SU-DHL-6 (cell line): ENCODE measurements at regions not wholly inside any gene's neighbourhood (a gene's known extent, or its start where the extent isn't known, plus 50 kb on each side); places are given as distances from the start of the nearest gene placed in this dataset.

Source experiments
- H2AFZ ChIP-seq: fragments of 200-600 bp; sonication (generic); 2 replicates; pipeline ENCODE4 v1.6.1; 2014; ENCODE audit warnings: low read depth, mild to moderate bottlenecking, moderate library complexity, mixed read lengths, antibody characterized with exemption, low read length; ENCODE audit not compliant: severe bottlenecking
- H3F3A ChIP-seq: fragments of 200-600 bp; shearing (Covaris generic); 2 replicates; pipeline ENCODE4 v1.6.0; 2016; ENCODE audit warnings: antibody characterized with exemption, mild to moderate bottlenecking; ENCODE audit not compliant: insufficient read depth
- H3K27ac ChIP-seq: fragments of 200-600 bp; sonication (generic); 2 replicates; pipeline ENCODE4 v1.5.1; 2016; ENCODE audit warnings: low read depth, mild to moderate bottlenecking, low read length, moderate library complexity, mixed read lengths
- H3K27me3 ChIP-seq: fragments of 200-600 bp; sonication (generic), shearing (Covaris generic); 2 replicates; pipeline ENCODE4 v1.6.0; 2014; ENCODE audit warnings: mild to moderate bottlenecking, low read length
- H3K36me3 ChIP-seq: fragments of 200-600 bp; sonication (generic); 2 replicates; pipeline ENCODE4 v1.6.1; 2014; ENCODE audit warnings: mild to moderate bottlenecking, low read length, mixed read lengths
- H3K4me2 ChIP-seq: fragments of 300-600, 200-600 bp; shearing (Covaris generic), sonication (generic); 2 replicates; pipeline ENCODE4 v1.6.0; 2014; ENCODE audit warnings: low read length, low read depth, mild to moderate bottlenecking; ENCODE audit not compliant: poor library complexity, severe bottlenecking
- H3K4me3 ChIP-seq: fragments of 200-600 bp; sonication (generic); 2 replicates; pipeline ENCODE4 v1.5.1; 2014; ENCODE audit warnings: antibody characterized with exemption, low read length, mild to moderate bottlenecking, mixed read lengths; ENCODE audit not compliant: insufficient read depth, poor library complexity, severe bottlenecking
- H3K79me2 ChIP-seq: fragments of 200-600 bp; sonication (generic); 2 replicates; pipeline ENCODE4 v1.6.1; 2014; ENCODE audit warnings: mild to moderate bottlenecking, low read length, moderate library complexity; ENCODE audit not compliant: insufficient read depth
- H3K9ac ChIP-seq: fragments of 200-600 bp; sonication (generic); 2 replicates; pipeline ENCODE4 v1.7.0; 2014; ENCODE audit warnings: mild to moderate bottlenecking, low read length
- H3K9me2 ChIP-seq: fragments of 200-600 bp; sonication (generic); replicated peaks from 2 replicates; pipeline ENCODE4 v1.6.1; 2014; ENCODE audit warnings: low read length; ENCODE audit not compliant: insufficient read depth
- H3K9me3 ChIP-seq: fragments of 200-600 bp; sonication (generic); 2 replicates; pipeline ENCODE4 v1.6.1; 2014; ENCODE audit warnings: low read length, mixed read lengths; ENCODE audit not compliant: insufficient read depth
- H4K20me1 ChIP-seq: fragments of 200-600 bp; sonication (generic); 2 replicates; pipeline ENCODE4 v1.6.1; 2014; ENCODE audit warnings: low read depth, mild to moderate bottlenecking, antibody characterized with exemption, low read length, moderate library complexity, mixed read lengths
- CTCF ChIP-seq: fragments of 200-600 bp; sonication (generic); IDR thresholded peaks from one replicate; pipeline ENCODE4 v1.5.1; 2017; ENCODE audit warnings: antibody characterized with exemption, mild to moderate bottlenecking, low read length, moderate library complexity; ENCODE audit not compliant: insufficient read depth, poor library complexity, severe bottlenecking
- EZH2phosphoT487 ChIP-seq: fragments of 200-600 bp; sonication (generic), shearing (Covaris generic); conservative IDR thresholded peaks from 2 replicates; pipeline ENCODE4 v1.6.1; 2018; ENCODE audit warnings: mild to moderate bottlenecking, antibody characterized with exemption, low read length, moderate library complexity, mixed read lengths

DNA sequence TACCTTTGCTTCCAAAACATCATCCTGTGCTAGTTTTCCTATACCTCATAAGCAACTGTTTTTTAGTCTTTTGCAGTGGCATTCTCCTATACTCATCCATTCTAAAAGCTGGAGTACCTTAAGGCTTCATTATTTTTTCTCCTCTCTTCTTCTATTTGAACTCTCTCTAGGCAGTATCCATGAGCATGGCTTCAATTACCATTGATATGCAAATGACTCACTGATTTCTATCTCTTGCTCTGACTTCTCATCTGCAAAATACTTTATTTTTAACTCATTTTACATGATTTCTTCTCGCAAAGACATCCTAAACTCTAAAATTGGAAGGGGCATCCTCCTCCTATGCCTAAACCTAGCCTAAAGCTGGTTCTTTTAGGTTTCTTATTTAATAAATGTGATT is 365.1 kb upstream of the NUDT12 start:
- no peaks in the 10 kb centered on the region for H3F3A ChIP-seq
- no peak overlapping the region for H3K4me2 ChIP-seq
- H2AFZ ChIP-seq = no peak overlapping the region
- H3K9ac ChIP-seq = no peak overlapping the region
- no peak overlapping the region for H3K27ac ChIP-seq
- H3K27me3 ChIP-seq = no peaks in the 10 kb centered on the region
- no peak overlapping the region for H3K4me3 ChIP-seq
- no peaks in the 10 kb centered on the region for H3K36me3 ChIP-seq
- H3K79me2 ChIP-seq = no peaks in the 10 kb centered on the region
- no peaks in the 10 kb centered on the region for H3K9me2 ChIP-seq
- no peaks in the 10 kb centered on the region for H3K9me3 ChIP-seq
- no peak for TF ChIP-seq EZH2phosphoT487
- no peaks in the 10 kb centered on the region for H4K20me1 ChIP-seq

- Histone ChIP-seq H3F3A (no peaks in the 10 kb centered on the region), H3K36me3 (no peaks in the 10 kb centered on the region), H3K27me3 (no peaks in the 10 kb centered on the region), H3K9me2 (no peaks in the 10 kb centered on the region), H3K27ac (no peak overlapping the region), H3K4me3 (no peak overlapping the region), H3K79me2 (no peaks in the 10 kb centered on the region), H2AFZ (no peak overlapping the region), H3K9me3 (no peaks in the 10 kb centered on the region), H3K9ac (no peak overlapping the region), H3K4me2 (no peak overlapping the region), H4K20me1 (no peaks in the 10 kb centered on the region)
- TF ChIP-seq EZH2phosphoT487 (no peak), CTCF (no peak)
These were observed 361.1 kb upstream of the NUDT12 start for GRCh38 chr5:103923616-103924168.

- no peaks in the 10 kb centered on the region for H3K9me3 ChIP-seq
- TF ChIP-seq EZH2phosphoT487 = no peak
- TF ChIP-seq CTCF = no peak
- H3K27me3 ChIP-seq = no peaks in the 10 kb centered on the region
- H3F3A ChIP-seq = no peaks in the 10 kb centered on the region
- H3K4me2 ChIP-seq = no peak overlapping the region
- no peak overlapping the region for H3K9ac ChIP-seq
- H3K79me2 ChIP-seq = no peaks in the 10 kb centered on the region
- H2AFZ ChIP-seq = no peak overlapping the region
- H3K9me2 ChIP-seq = no peaks in the 10 kb centered on the region
- H4K20me1 ChIP-seq = no peaks in the 10 kb centered on the region
- H3K36me3 ChIP-seq = no peaks in the 10 kb centered on the region
- no peak overlapping the region for H3K4me3 ChIP-seq
- no peak overlapping the region for H3K27ac ChIP-seq
These were observed 356.9 kb upstream of the NUDT12 start for GRCh38 chr5:103919506-103919905.

DNA sequence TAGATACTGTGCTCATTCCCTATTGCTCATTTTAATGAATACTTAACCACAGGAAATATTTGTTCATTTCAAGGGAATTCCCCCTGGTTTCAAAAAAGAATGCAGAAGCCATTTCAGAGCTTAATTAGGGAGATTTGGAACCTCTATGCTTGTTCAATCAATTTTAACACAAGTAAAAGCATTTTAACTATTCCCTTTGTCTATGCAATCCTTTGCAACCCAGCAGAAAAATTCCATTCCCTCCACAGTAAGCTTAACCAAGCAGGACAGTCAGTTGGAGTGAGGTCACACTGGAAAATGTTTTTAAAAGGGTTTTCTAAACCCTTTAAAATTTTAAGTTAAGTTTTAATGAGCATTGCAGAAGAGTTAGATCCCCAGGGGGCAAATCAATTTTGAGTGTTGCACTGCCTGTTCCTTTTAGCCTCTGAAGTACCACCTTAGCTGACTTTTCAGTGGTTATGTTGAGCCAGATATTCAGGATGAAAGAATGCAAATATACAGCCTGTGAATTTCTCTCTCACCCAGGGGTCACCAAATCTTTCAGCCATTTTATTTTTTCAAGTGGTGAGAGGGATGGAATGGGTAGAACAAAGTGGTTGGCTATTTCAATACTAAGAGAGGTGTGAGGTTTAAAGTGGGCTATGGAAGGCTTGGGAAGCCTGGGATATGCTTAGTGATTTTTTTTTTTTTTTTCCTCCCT is 356.2 kb upstream of the NUDT12 start:
- Histone ChIP-seq H3K4me2 (no peak overlapping the region), H2AFZ (no peak overlapping the region), H3K9ac (no peak overlapping the region), H3K9me2 (no peaks in the 10 kb centered on the region), H3K9me3 (no peaks in the 10 kb centered on the region), H3K27ac (no peak overlapping the region), H4K20me1 (no peaks in the 10 kb centered on the region), H3K36me3 (no peaks in the 10 kb centered on the region), H3K79me2 (no peaks in the 10 kb centered on the region), H3F3A (no peaks in the 10 kb centered on the region), H3K27me3 (no peaks in the 10 kb centered on the region), H3K4me3 (no peak overlapping the region)
- TF ChIP-seq CTCF = no peak
- TF ChIP-seq EZH2phosphoT487 = no peak
